Neural cell (in vitro differentiated cells): ENCODE measurements at regions not wholly inside any gene's neighbourhood (a gene's known extent, or its start where the extent isn't known, plus 50 kb on each side); places are given as distances from the start of the nearest gene placed in this dataset.

Source experiments
- H2AFZ ChIP-seq: fragments of 200-600, 300-800 bp; sonication (generic), shearing (Covaris generic); 2 replicates; pipeline ENCODE4 v1.6.0; 2014; ENCODE audit warnings: low read depth, mild to moderate bottlenecking, antibody characterized with exemption, low read length, moderate library complexity
- H3F3A ChIP-seq: fragments of 200-600 bp; shearing (Covaris generic); 2 replicates; pipeline ENCODE4 v1.6.1; 2016; ENCODE audit warnings: mild to moderate bottlenecking, moderate library complexity, mixed read lengths, antibody characterized with exemption, low read length; ENCODE audit not compliant: insufficient read depth, poor library complexity, severe bottlenecking
- H3K27ac ChIP-seq: fragments of 200-600, 300-800 bp; sonication (generic), shearing (Covaris generic); 2 replicates; pipeline ENCODE4 v1.5.1; 2014; ENCODE audit warnings: mild to moderate bottlenecking, low read length, moderate library complexity
- H3K27me3 ChIP-seq: fragments of 300-800, 200-600 bp; sonication (generic), shearing (Covaris generic); 2 replicates; pipeline ENCODE4 v1.6.0; 2014; ENCODE audit warnings: mild to moderate bottlenecking, low read depth, low read length, moderate library complexity; ENCODE audit not compliant: insufficient read depth
- H3K36me3 ChIP-seq: fragments of 300-800, 200-600 bp; sonication (generic), shearing (Covaris generic); 2 replicates; pipeline ENCODE4 v1.5.1; 2014; ENCODE audit warnings: mild to moderate bottlenecking, antibody characterized with exemption, low read length, moderate library complexity; ENCODE audit not compliant: insufficient read depth
- H3K4me2 ChIP-seq: fragments of 300-800, 200-600 bp; sonication (generic), shearing (Covaris generic); 2 replicates; pipeline ENCODE4 v1.6.0; 2014; ENCODE audit warnings: mild to moderate bottlenecking, low read length
- H3K4me3 ChIP-seq: fragments of 300-800, 200-600 bp; sonication (generic), shearing (Covaris generic); 2 replicates; pipeline ENCODE4 v1.5.1; 2014; ENCODE audit warnings: mild to moderate bottlenecking, low read length, moderate library complexity
- H3K79me2 ChIP-seq: fragments of 200-600 bp; shearing (Covaris generic); replicated peaks from 2 replicates; pipeline ENCODE4 v1.6.0; 2014; ENCODE audit warnings: mild to moderate bottlenecking, low read length, moderate library complexity; ENCODE audit not compliant: insufficient read depth
- H3K9ac ChIP-seq: fragments of 300-800, 200-600 bp; sonication (generic), shearing (Covaris generic); 2 replicates; pipeline ENCODE4 v1.6.1; 2016; ENCODE audit warnings: mild to moderate bottlenecking, low read length, mixed read lengths
- H3K9me2 ChIP-seq: fragments of 200-600 bp; shearing (Covaris generic); 2 replicates; pipeline ENCODE4 v1.6.1; 2016; ENCODE audit warnings: mild to moderate bottlenecking, low read length, mixed read lengths; ENCODE audit not compliant: insufficient read depth
- H3K9me3 ChIP-seq: fragments of 200-600, 300-800 bp; sonication (generic), shearing (Covaris generic); 2 replicates; pipeline ENCODE4 v1.6.1; 2016; ENCODE audit warnings: mild to moderate bottlenecking, mixed run types, low read length, moderate library complexity, mixed read lengths
- H4K20me1 ChIP-seq: fragments of 200-600 bp; shearing (Covaris generic); 2 replicates; pipeline ENCODE4 v1.6.1; 2016; ENCODE audit warnings: mild to moderate bottlenecking, mixed run types; ENCODE audit not compliant: insufficient read depth
- CTCF ChIP-seq: fragments of 450-650 bp; IDR thresholded peaks from 2 replicates; pipeline ENCODE4 v1.5.1; 2014; ENCODE audit warnings: antibody characterized with exemption, mild to moderate bottlenecking, moderate library complexity; ENCODE audit not compliant: poor library complexity, severe bottlenecking
- EP300 ChIP-seq: fragments of 450-650 bp; conservative IDR thresholded peaks from 2 replicates; pipeline ENCODE4 v1.6.1; 2014; ENCODE audit warnings: antibody characterized with exemption, mild to moderate bottlenecking, moderate library complexity; ENCODE audit not compliant: poor library complexity, severe bottlenecking
- EZH2 ChIP-seq: fragments of 200-600, 300-800 bp; shearing (Covaris generic), sonication (generic); IDR thresholded peaks from 2 replicates; pipeline ENCODE4 v1.6.1; 2014; ENCODE audit warnings: antibody characterized with exemption, low read length, borderline replicate concordance, mild to moderate bottlenecking; ENCODE audit not compliant: insufficient read depth, poor library complexity, severe bottlenecking
- MXI1 ChIP-seq: fragments of 450-650 bp; conservative IDR thresholded peaks from 2 replicates; pipeline ENCODE4 v1.6.1; 2014; ENCODE audit warnings: antibody characterized with exemption, mild to moderate bottlenecking; ENCODE audit not compliant: poor library complexity, severe bottlenecking
- POLR2AphosphoS5 ChIP-seq: IDR thresholded peaks from 2 replicates; pipeline ENCODE4 v1.6.1; 2012
- RAD21 ChIP-seq: fragments of 450-650 bp; conservative IDR thresholded peaks from 2 replicates; pipeline ENCODE4 v1.6.1; 2014; ENCODE audit warnings: antibody characterized with exemption, mild to moderate bottlenecking, moderate library complexity
- REST ChIP-seq: IDR thresholded peaks from 2 replicates; pipeline ENCODE4 v1.6.1; 2012; ENCODE audit warnings: borderline replicate concordance
- SMC3 ChIP-seq: fragments of 450-650 bp; conservative IDR thresholded peaks from 2 replicates; pipeline ENCODE4 v1.6.1; 2014; ENCODE audit warnings: antibody characterized with exemption, mild to moderate bottlenecking, moderate library complexity; ENCODE audit not compliant: poor library complexity
- TAF1 ChIP-seq: IDR thresholded peaks from 2 replicates; pipeline ENCODE4 v1.6.1; 2012; ENCODE audit warnings: low read depth

GRCh38 chr6:78379982-78380381 is 487.4 kb upstream of the IRAK1BP1 start:
- Histone ChIP-seq H3K4me3 (no peak overlapping the region), H3K27me3 (no peaks in the 10 kb centered on the region), H4K20me1 (no peaks in the 10 kb centered on the region), H3K9me3 (no peaks in the 10 kb centered on the region), H3K79me2 (no peaks in the 10 kb centered on the region), H3K4me2 (no peak overlapping the region), H3K9me2 (no peaks in the 10 kb centered on the region), H3K9ac (no peak overlapping the region), H3F3A (no peaks in the 10 kb centered on the region), H2AFZ (no peak overlapping the region), H3K27ac (no peak overlapping the region), H3K36me3 (no peaks in the 10 kb centered on the region)
- no peak for TF ChIP-seq CTCF

DNA sequence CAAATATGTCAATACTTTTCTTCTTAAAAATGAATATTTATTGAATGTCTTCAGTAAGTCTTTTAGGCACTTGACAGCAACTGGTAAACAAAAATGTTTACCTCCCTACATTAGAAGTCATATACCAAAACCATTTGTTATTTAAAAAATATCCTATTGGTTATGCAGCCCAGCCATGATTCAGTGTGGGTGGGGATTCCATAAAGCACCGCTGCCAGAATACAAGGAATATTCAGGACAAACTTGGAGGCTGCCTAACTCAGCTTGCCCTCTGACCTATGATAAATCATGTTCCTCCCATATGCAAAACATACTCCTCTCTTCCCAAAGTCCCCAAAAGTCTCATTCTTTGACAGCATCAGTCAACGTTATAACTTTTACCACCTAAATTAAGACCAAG is 486.8 kb upstream of the IRAK1BP1 start:
- no peaks in the 10 kb centered on the region for H3K9me2 ChIP-seq
- no peak overlapping the region for H3K4me3 ChIP-seq
- no peak overlapping the region for H3K27ac ChIP-seq
- H3K79me2 ChIP-seq: no peaks in the 10 kb centered on the region
- H3K9me3 ChIP-seq: no peaks in the 10 kb centered on the region
- no peak overlapping the region for H2AFZ ChIP-seq
- H3F3A ChIP-seq: no peaks in the 10 kb centered on the region
- H3K9ac ChIP-seq: no peak overlapping the region
- no peak overlapping the region for H3K4me2 ChIP-seq
- H3K27me3 ChIP-seq: no peaks in the 10 kb centered on the region
- H3K36me3 ChIP-seq: no peaks in the 10 kb centered on the region
- TF ChIP-seq CTCF: no peak
- TF ChIP-seq EZH2: no peak
- no peak for TF ChIP-seq POLR2AphosphoS5
- TF ChIP-seq MXI1: no peak
- no peak for TF ChIP-seq RAD21
- no peak for TF ChIP-seq EP300
- TF ChIP-seq REST: no peak
- TF ChIP-seq SMC3: no peak
- no peak for TF ChIP-seq TAF1
- no peaks in the 10 kb centered on the region for H4K20me1 ChIP-seq
